ENCODE measurements at regions not wholly inside any gene's neighbourhood (a gene's known extent, or its start where the extent isn't known, plus 50 kb on each side); places are given as distances from the start of the nearest gene placed in this dataset.

DNA sequence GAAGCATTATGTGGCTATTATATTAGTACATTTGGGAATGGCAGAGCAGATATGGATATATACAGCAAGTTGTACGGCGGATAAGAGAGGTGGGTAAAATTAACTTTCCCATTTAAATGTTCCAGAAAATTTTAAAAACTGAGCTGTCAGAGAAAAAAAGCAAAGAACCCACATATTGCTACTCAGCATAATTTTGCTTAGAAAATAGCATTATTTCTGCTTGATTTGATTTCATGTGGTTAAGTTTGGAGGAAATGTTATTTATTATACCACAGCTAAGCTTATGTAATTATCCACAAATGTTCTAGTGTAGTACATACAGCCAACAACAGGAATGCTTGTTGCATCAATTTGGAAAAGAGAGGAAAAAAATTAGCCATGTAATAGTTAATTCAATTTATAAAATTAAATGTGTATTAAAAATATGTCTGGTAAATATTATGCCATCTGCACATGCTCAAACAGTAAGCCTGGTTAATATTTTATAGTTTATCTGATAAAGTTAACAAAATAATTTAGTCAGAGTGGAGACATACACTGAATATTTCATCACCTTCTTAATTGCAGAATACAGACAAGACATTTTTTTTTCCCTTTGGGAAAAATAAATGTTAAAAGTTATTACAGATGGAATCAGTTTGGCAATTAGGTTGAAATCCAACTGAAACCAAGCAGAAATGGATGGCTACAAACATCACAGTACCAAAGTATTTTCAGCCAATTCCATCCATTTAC, 172.1 kb upstream of the ID4 start:
- H3K9me3 Mint-ChIP-seq, result no peaks in the 10 kb centered on the region
- TF ChIP-seq CTCF (IDR thresholded peaks at IDR 0.05; ENCODE audit: unreplicated experiment in 3 of 3), result no peak
- peak overlapping the region in 1 of 3 experiments; percentile 1 for H3K27ac Mint-ChIP-seq
- H3K36me3 Mint-ChIP-seq (ENCODE audit: low read depth), result no peaks in the 10 kb centered on the region
- H3K27me3 Mint-ChIP-seq (ENCODE audit: low read depth), result peaks cover 6% of the 10 kb centered on the region
- no peak overlapping the region for H3K4me3 Mint-ChIP-seq
- peaks cover 22% of the 10 kb centered on the region for H3K4me1 Mint-ChIP-seq

GRCh38 chr6:19665613-19665909, 171.6 kb upstream of the ID4 start:
- Mint-ChIP-seq H3K36me3 (ENCODE audit: low read depth) (no peaks in the 10 kb centered on the region), H3K27ac (peak overlapping the region; percentile 1 to 52 (median 29)), H3K27me3 (ENCODE audit: low read depth) (peaks cover 6% of the 10 kb centered on the region), H3K4me3 (no peak overlapping the region), H3K9me3 (no peaks in the 10 kb centered on the region), H3K4me1 (peaks cover 22% of the 10 kb centered on the region)
- TF ChIP-seq CTCF (IDR thresholded peaks at IDR 0.05; ENCODE audit: unreplicated experiment in 3 of 3), result no peak

DNA sequence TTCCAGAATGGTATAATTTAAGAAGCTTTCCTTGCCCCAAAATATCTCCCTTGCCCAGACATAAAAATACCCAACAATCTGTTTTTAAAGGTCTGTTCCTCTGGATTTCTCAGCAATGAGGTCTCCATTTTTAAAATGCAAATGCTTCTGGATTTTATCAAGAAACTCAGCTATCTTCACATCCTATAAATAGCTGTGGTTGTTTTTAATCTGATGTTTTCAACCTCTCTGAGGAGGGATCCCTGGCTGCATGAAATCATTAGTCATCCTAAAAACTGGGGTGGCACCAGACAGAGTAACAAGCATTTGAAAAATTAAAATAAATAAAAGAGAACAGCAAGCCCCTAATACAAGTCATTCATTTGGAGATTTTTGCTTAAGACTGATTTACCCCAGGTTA, 168.5 kb upstream of the ID4 start:
- Mint-ChIP-seq H3K4me1 (peaks cover 18% of the 10 kb centered on the region), H3K9me3 (no peaks in the 10 kb centered on the region), H3K27me3 (ENCODE audit: low read depth) (peaks cover 6% of the 10 kb centered on the region), H3K4me3 (no peak overlapping the region), H3K36me3 (ENCODE audit: low read depth) (no peaks in the 10 kb centered on the region), H3K27ac (peak overlapping the region in 2 of 3 experiments; percentile 22 to 36)
- TF ChIP-seq CTCF (IDR thresholded peaks at IDR 0.05; ENCODE audit: unreplicated experiment in 3 of 3), result no peak

DNA sequence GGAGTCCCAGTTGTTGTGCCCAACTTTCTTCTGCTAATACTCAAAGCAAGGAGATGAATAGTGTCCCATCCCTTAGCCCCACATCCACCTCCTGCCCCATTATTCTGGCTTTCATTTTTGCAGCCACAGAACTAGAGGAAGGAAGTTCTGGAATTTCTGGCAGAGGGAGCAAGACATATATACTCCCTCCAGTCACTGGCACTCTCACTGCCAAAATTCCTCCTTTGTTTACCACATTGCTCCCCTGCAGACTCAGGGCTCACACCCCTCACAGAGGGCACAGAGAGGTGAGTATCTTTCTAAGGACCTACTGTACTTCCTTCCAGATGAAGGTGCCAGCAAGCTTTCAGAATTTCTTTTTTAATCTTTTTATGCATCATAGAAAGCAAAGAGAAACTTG, 168.0 kb upstream of the ID4 start:
- TF ChIP-seq CTCF (IDR thresholded peaks at IDR 0.05; ENCODE audit: unreplicated experiment in 3 of 3), result no peak
- peaks cover 18% of the 10 kb centered on the region for H3K4me1 Mint-ChIP-seq
- peak overlapping the region in 2 of 3 experiments; percentile 22 to 36 for H3K27ac Mint-ChIP-seq
- peaks cover 7% of the 10 kb centered on the region for H3K27me3 Mint-ChIP-seq (ENCODE audit: low read depth)
- H3K36me3 Mint-ChIP-seq (ENCODE audit: low read depth), result no peaks in the 10 kb centered on the region
- H3K9me3 Mint-ChIP-seq, result no peaks in the 10 kb centered on the region
- H3K4me3 Mint-ChIP-seq, result no peak overlapping the region

DNA sequence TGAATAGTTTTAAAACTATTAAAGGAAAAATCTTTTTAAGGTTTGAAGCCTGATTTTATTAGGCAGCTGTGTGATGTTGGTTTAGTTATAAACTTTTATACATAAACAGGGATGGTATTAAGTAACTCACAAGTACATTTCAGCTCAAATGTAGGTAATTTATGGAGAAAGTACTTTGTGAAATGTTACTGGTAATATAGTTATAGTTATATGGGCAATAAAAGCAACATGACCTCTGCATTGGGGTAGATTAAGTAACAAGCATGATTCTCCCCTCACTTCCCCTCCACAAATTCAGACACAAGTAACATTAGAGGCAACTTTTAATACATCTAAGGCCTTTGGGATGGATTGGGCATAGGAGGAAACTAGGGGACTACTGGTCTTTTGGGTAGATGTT, 154.3 kb upstream of the ID4 start:
- Mint-ChIP-seq H3K9me3 (peaks cover 6% of the 10 kb centered on the region), H3K36me3 (ENCODE audit: low read depth) (no peaks in the 10 kb centered on the region), H3K4me1 (no peaks in the 10 kb centered on the region), H3K27ac (no peak overlapping the region), H3K27me3 (ENCODE audit: low read depth) (no peaks in the 10 kb centered on the region), H3K4me3 (no peak overlapping the region)
- TF ChIP-seq CTCF (IDR thresholded peaks at IDR 0.05; ENCODE audit: unreplicated experiment in 3 of 3), result no peak

All from nephron (organoid).